ENCODE measurements at regions not wholly inside any gene's neighbourhood (a gene's known extent, or its start where the extent isn't known, plus 50 kb on each side); places are given as distances from the start of the nearest gene placed in this dataset.
"Not testable (repeated sequence)": the region's sequence is repeated elsewhere in the genome, so short reads cannot be mapped to it uniquely, and the experiment has no call there.

GRCh38 chr21:17697473-17697872, 84.8 kb upstream of the BTG3 start:
- Histone ChIP-seq H3K79me2 (ENCODE audit: insufficient read depth, low read length) (no peaks in the 10 kb centered on the region), H3K27ac (ENCODE audit: low read depth, low read length) (no peak overlapping the region), H3K4me1 (ENCODE audit: insufficient read depth, low read length) (no peaks in the 10 kb centered on the region), H3K36me3 (ENCODE audit: insufficient read depth, low read length) (no peaks in the 10 kb centered on the region), H3K4me3 (ENCODE audit: insufficient read depth, low read length) (no peak overlapping the region), H3K27me3 (ENCODE audit: insufficient read depth, low read length) (no peaks in the 10 kb centered on the region), H3K9me3 (ENCODE audit: low read depth, low read length) (no peaks in the 10 kb centered on the region), H4K20me1 (ENCODE audit: insufficient read depth, low read length) (no peaks in the 10 kb centered on the region), H3K4me2 (ENCODE audit: insufficient read depth, low read length) (no peak overlapping the region), H2AFZ (ENCODE audit: low read length) (no peak overlapping the region)
- no peak for TF ChIP-seq CTCF (IDR thresholded peaks at IDR 0.05; ENCODE audit: extremely low read depth, low read depth, low read length)
- DNase-seq (ENCODE audit: insufficient read length, low spot score, missing footprints), result no peak

GRCh38 chr21:17694416-17694815, 81.7 kb upstream of the BTG3 start:
- not testable (repeated sequence) for H3K4me2 ChIP-seq (ENCODE audit: insufficient read depth, low read length); H3K9me3 ChIP-seq (ENCODE audit: low read depth, low read length); H3K27ac ChIP-seq (ENCODE audit: low read depth, low read length); DNase-seq (ENCODE audit: insufficient read length, low spot score, missing footprints); H3K79me2 ChIP-seq (ENCODE audit: insufficient read depth, low read length); H3K36me3 ChIP-seq (ENCODE audit: insufficient read depth, low read length); H3K4me1 ChIP-seq (ENCODE audit: insufficient read depth, low read length); H3K4me3 ChIP-seq (ENCODE audit: insufficient read depth, low read length); H3K27me3 ChIP-seq (ENCODE audit: insufficient read depth, low read length); H2AFZ ChIP-seq (ENCODE audit: low read length); H4K20me1 ChIP-seq (ENCODE audit: insufficient read depth, low read length)

GRCh38 chr21:17693801-17694200, 81.1 kb upstream of the BTG3 start:
- no peak overlapping the region for H3K4me2 ChIP-seq (ENCODE audit: insufficient read depth, low read length)
- H3K27me3 ChIP-seq (ENCODE audit: insufficient read depth, low read length), result no peaks in the 10 kb centered on the region
- H2AFZ ChIP-seq (ENCODE audit: low read length), result no peak overlapping the region
- TF ChIP-seq CTCF (IDR thresholded peaks at IDR 0.05; ENCODE audit: extremely low read depth, low read depth, low read length), result no peak
- no peaks in the 10 kb centered on the region for H3K9me3 ChIP-seq (ENCODE audit: low read depth, low read length)
- H3K79me2 ChIP-seq (ENCODE audit: insufficient read depth, low read length), result no peaks in the 10 kb centered on the region
- no peaks in the 10 kb centered on the region for H3K36me3 ChIP-seq (ENCODE audit: insufficient read depth, low read length)
- H3K27ac ChIP-seq (ENCODE audit: low read depth, low read length), result no peak overlapping the region
- DNase-seq (ENCODE audit: insufficient read length, low spot score, missing footprints), result peak; percentile 48
- H3K4me1 ChIP-seq (ENCODE audit: insufficient read depth, low read length), result no peaks in the 10 kb centered on the region
- no peak overlapping the region for H3K4me3 ChIP-seq (ENCODE audit: insufficient read depth, low read length)
- H4K20me1 ChIP-seq (ENCODE audit: insufficient read depth, low read length), result no peaks in the 10 kb centered on the region

- no peak for TF ChIP-seq CTCF (IDR thresholded peaks at IDR 0.05; ENCODE audit: extremely low read depth, low read depth, low read length)
- Histone ChIP-seq H3K79me2 (ENCODE audit: insufficient read depth, low read length) (no peaks in the 10 kb centered on the region), H3K4me3 (ENCODE audit: insufficient read depth, low read length) (no peak overlapping the region), H3K27me3 (ENCODE audit: insufficient read depth, low read length) (no peaks in the 10 kb centered on the region), H2AFZ (ENCODE audit: low read length) (no peak overlapping the region), H3K9me3 (ENCODE audit: low read depth, low read length) (no peaks in the 10 kb centered on the region), H3K27ac (ENCODE audit: low read depth, low read length) (no peak overlapping the region), H4K20me1 (ENCODE audit: insufficient read depth, low read length) (no peaks in the 10 kb centered on the region), H3K4me2 (ENCODE audit: insufficient read depth, low read length) (no peak overlapping the region), H3K36me3 (ENCODE audit: insufficient read depth, low read length) (no peaks in the 10 kb centered on the region), H3K4me1 (ENCODE audit: insufficient read depth, low read length) (no peaks in the 10 kb centered on the region)
- no peak for DNase-seq (ENCODE audit: insufficient read length, low spot score, missing footprints)
Measured at GRCh38 chr21:17690078-17690494, 77.4 kb upstream of the BTG3 start.

Data from osteoblast (primary cell).